Lower leg skin (tissue), 3 donors: ENCODE measurements at regions not wholly inside any gene's neighbourhood (a gene's known extent, or its start where the extent isn't known, plus 50 kb on each side); places are given as distances from the start of the nearest gene placed in this dataset.

Experiments
- CTCF ChIP-seq, 3 donors: fragments of 450-650 bp; IDR thresholded peaks; one replicate each; pipeline ENCODE4 v1.5.1; 2016; ENCODE audit warnings: antibody characterized with exemption in 3 of 3, mild to moderate bottlenecking in 3 of 3, moderate library complexity in 2 of 3
- POLR2A ChIP-seq, 2 donors: fragments of 450-650 bp; IDR thresholded peaks; one replicate each; pipeline ENCODE4 v1.6.1; 2016 to 2017; ENCODE audit warnings: antibody characterized with exemption in 2 of 2, mild to moderate bottlenecking in 1 of 2, moderate library complexity in 1 of 2

GRCh38 chr5:92371889-92372235 lies 988.7 kb upstream of the ARRDC3 start:
- TF ChIP-seq CTCF (IDR thresholded peaks at IDR 0.05) (no peak), POLR2A (IDR thresholded peaks at IDR 0.05) (no peak)
